Breast epithelium (tissue), 3 donors: ENCODE measurements at regions not wholly inside any gene's neighbourhood (a gene's known extent, or its start where the extent isn't known, plus 50 kb on each side); places are given as distances from the start of the nearest gene placed in this dataset.

Experiments used
- POLR2A ChIP-seq: fragments of 450-650 bp; IDR thresholded peaks from one replicate; pipeline ENCODE4 v1.6.1; 2016; ENCODE audit warnings: antibody characterized with exemption, mild to moderate bottlenecking, moderate library complexity
- POLR2AphosphoS5 ChIP-seq, 3 donors: sonication (generic); formaldehyde crosslinking; IDR thresholded peaks; one replicate each; pipeline ENCODE4 v1.6.1; 2017; ENCODE audit warnings: antibody characterized with exemption in 3 of 3
- TF ChIP-seq, protein P1 (sequence below), 3 donors: fragments of 450-650 bp; IDR thresholded peaks; one replicate each; pipeline ENCODE4 v1.5.1; 2016 to 2017; ENCODE audit warnings: antibody characterized with exemption in 3 of 3, mild to moderate bottlenecking in 3 of 3, moderate library complexity in 3 of 3

DNA sequence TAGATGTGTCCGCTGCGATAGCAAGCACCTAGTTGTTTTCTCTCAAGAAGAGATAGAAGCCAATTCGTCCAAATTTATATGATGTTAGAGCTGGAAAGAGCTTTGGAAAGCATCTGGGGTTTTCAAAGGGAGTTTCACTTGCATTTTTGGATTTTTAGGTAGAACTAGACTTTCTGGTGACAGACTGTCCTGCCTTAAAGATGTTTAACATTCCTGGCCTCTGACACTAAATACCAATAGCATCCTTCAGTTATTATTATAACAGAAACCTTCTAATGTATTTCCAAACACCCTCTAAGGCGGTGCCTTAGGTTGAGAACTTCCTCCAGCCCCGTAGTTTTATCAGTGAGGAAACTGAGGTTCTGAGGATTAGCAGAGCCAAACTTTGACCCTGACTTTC lies 305.3 kb downstream of the SATB1 start:
- TF ChIP-seq, protein P1, sequence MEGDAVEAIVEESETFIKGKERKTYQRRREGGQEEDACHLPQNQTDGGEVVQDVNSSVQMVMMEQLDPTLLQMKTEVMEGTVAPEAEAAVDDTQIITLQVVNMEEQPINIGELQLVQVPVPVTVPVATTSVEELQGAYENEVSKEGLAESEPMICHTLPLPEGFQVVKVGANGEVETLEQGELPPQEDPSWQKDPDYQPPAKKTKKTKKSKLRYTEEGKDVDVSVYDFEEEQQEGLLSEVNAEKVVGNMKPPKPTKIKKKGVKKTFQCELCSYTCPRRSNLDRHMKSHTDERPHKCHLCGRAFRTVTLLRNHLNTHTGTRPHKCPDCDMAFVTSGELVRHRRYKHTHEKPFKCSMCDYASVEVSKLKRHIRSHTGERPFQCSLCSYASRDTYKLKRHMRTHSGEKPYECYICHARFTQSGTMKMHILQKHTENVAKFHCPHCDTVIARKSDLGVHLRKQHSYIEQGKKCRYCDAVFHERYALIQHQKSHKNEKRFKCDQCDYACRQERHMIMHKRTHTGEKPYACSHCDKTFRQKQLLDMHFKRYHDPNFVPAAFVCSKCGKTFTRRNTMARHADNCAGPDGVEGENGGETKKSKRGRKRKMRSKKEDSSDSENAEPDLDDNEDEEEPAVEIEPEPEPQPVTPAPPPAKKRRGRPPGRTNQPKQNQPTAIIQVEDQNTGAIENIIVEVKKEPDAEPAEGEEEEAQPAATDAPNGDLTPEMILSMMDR (IDR thresholded peaks at IDR 0.05): no peak
- TF ChIP-seq POLR2AphosphoS5 (IDR thresholded peaks at IDR 0.05) (no peak), POLR2A (no peak)
